HG02885 (cell line): ENCODE measurements at regions not wholly inside any gene's neighbourhood (a gene's known extent, or its start where the extent isn't known, plus 50 kb on each side); places are given as distances from the start of the nearest gene placed in this dataset.
"Not testable (repeated sequence)": the region's sequence is repeated elsewhere in the genome, so short reads cannot be mapped to it uniquely, and the experiment has no call there.

Experiments
- ATAC-seq: cut with Tn5 transposase; IDR thresholded peaks from one replicate; pipeline ENCODE4 v1.9.1; 2021; ENCODE audit warnings: mild to moderate bottlenecking; ENCODE audit not compliant: unreplicated experiment, poor library complexity

DNA sequence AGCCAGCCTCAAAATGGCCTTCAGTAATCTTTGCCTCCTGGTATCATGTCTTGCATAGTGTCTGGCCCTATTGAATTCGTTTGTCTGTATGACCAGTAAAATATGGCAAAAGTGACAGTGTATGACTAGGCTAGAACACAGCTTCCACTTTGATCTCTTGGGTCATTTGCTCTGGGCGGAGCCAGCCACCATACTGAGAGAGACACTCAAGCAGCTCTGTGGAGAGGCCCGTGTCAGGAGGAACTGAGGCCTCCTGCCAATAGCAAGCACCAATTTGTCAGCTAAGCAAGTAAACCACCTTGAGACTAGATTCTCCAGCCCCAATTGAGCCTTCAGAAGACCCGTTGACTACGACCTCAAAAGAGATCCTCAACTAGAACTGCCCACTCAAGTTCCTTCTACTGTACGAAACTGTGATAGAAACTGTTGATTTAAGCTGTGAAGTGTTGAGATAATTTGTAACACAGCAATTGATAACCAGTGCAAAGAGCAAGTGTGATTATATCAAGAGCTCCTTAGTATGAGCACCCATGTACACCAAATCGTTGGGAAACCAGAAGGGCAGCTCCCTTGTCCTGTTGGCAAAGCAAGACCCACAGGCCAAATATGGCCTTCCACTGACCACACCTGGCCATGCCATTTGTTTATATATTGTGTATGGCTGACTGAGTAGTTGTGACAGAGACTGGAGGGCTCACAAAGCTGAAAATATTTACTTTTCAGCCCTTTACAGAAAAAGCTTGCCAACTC lies 52.7 kb upstream of the SERBP1 start:
- no peak for ATAC-seq

DNA sequence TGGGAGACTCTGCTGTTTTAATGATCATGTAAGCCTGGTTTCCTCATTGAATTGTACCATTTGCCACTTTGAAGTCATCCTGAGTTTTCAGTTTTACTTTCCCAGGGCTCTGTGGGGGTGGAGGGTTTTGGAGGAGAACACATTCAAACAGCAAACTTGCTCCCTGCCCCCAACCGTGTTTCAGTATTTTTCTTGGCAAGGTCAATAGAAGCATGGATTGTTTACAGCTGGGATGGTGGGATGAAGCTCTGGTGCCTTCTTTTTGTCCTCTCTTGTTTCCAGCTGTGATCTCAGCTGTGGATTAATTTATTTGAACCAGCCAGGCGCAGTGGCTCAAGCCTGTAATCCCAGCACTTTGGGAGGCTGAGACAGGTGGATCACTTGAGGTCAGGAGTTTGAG lies 54.3 kb upstream of the SERBP1 start:
- no peak for ATAC-seq

DNA sequence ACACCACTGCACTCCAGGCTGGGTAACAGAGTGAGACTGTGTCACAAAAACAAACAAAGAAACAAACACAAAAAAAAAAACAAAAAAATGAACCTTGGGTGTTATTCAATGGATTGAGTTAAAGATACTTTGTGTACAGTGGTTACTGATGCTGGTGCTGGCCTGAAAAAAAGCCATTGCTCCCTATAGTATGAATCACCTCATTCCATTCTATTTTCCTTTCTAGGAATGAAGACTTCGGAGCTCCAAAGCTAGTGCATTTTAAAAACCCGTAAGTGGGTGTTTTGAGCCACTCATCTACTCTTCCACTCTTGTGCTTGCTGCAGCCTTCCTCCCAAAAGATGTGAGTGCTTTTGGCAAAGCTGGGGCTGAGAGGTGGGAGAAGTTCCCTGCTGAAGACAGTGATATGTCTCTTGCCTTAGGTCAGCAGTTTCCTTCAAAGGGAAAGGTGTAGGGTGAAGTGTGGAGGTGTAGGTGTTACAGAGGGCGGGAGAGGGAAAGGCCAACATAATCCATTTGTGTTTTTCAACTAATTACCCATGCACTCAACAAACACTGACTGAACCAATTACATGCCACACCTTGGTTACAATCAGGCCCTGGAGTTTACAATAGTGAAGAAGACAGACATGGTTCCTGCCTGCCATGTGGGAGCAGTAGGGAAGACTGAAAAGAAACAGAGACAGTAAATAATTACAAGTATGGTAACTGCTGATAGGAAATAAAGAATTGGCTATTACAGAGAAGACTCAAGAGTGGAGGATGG lies 55.0 kb upstream of the SERBP1 start:
- no peak for ATAC-seq

DNA sequence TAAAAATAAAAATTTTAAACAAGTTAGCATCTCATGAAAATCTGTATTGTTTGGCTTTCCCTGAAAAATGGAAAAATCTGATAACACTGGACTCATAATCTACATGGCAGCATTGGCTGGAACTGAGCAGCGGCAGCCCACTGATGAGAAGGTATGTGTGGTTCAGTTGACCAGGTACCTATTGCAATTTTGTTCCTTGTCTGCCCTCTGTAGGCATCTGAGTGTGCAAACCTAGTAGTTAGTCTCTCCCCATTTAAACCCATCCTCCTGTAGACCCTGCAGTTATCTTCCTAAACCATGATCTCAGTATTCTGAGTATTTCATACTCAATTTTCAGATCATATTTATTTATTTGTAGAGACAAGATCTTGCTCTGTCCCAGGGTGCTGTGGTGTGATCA lies 59.4 kb upstream of the SERBP1 start:
- ATAC-seq, result peak; percentile 78

DNA sequence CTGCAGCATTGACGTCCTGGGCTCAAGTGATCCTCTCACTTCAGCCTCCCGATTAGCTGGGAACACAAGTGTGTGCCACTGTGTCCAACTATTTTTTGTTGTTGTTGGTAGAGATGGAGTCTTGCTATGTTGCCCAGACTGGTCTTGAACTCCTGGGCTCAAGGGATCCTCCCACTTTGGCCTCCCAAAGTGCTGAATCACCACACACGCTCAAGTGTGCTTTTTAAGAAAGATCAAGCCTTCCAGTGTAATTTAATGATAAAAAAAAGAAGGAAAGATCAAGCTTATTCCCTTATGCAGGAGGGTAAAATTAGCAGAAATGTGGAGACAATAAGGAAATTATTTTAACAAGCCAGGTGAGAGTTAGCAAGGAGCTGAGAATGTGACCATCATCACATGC lies 61.1 kb upstream of the SERBP1 start:
- no peak for ATAC-seq

DNA sequence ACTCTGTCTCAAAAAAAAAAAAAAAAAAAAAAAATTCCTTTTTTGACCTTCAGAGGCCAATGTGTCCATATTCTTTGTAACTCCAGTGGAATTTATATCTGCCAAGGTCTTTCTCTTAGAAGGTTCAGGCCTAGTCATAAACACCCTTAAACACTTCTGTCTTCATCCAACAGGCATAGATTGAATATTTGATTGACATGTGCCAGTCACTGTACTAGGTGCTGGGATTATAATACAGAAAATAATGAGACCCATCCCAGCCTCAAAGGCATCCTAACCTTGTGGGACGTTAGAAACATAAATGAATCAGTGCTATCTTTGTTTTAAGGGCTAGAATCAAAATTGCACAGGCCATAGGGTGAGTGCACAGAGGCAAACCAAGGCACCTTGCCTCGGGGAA lies 62.9 kb upstream of the SERBP1 start:
- no peak for ATAC-seq

DNA sequence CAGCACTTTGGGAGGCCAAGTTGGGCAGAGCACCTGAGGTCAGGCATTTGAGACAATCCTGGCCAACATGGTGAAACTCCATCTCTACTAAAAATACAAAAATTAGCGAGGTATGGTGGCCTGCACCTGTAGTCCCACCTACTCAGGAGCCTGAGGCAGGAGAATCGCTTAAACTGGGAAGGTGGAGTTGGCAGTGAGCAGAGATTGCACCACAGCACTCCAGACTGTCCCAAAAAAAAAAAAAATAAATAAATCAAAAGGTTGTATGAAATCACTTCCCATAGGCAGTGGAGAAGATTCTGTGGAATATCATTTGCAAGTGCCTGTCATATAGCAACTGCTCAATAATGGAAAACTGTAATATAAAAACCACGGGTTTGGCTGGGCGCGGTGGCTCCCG lies 65.1 kb upstream of the SERBP1 start:
- no peak for ATAC-seq

DNA sequence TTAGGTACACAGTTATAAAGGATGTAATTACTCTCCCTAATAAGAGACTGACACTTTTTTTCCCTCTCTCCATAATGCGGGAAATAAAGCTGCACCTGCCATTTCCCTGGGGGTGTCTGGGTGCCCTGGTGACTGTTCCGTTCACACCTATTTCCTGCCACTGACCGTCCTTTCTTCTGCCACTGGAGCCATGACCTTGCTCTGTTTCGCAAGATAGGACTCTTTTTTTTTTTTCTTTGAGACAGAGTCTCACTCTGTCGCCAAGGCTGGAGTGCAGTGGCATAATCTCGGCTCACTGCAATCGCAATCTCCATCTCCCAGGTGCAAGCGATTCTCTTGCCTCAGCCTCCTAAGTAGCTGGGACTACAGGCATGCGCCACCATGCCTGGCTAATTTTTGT lies 66.1 kb upstream of the SERBP1 start:
- no peak for ATAC-seq

DNA sequence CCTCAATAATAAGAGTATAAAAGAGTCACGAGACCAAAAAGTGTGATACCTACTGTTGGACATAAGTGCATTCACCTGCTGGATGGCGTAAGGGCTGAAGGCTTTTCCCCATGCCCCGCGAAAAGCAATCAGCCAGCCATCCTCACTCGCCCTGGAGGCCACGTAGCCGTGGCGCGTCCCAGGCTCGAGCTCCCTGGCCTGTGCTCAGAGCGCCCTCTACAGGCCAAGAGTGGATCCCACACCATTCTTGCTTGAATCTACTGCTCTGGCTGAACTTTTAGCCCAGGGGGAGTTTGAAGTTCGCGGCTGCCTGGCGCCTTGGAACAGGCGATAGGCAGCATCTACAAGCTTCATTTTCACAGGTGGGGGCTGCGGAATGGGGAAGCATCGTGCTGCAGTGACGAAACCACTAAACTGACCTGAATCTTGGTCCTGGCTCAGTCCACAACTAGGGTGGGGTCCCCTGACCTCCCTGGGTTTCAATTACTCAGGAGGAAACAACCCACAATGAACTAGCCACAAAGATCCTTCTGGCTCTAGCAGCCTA lies 70.3 kb upstream of the SERBP1 start:
- ATAC-seq, result peak; percentile 99

DNA sequence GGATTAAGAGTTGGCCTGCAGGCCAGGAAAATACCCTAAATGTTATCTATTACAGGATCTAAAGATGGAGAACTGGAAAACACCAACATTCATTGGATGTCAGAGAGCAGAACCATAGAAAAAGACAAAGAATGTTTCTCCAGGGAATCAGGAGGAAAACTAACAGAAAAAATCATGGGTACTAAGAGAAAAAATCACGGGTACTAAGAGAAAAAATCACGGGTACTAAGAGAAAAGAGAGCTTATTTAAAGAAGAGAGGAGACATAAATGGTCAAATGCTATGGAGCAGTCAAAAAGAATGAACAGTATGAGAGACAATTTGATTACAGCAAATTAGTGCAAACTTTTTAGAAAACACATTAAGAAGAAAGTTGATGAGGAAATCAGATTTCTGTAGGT lies 73.8 kb upstream of the SERBP1 start:
- ATAC-seq, result no peak

DNA sequence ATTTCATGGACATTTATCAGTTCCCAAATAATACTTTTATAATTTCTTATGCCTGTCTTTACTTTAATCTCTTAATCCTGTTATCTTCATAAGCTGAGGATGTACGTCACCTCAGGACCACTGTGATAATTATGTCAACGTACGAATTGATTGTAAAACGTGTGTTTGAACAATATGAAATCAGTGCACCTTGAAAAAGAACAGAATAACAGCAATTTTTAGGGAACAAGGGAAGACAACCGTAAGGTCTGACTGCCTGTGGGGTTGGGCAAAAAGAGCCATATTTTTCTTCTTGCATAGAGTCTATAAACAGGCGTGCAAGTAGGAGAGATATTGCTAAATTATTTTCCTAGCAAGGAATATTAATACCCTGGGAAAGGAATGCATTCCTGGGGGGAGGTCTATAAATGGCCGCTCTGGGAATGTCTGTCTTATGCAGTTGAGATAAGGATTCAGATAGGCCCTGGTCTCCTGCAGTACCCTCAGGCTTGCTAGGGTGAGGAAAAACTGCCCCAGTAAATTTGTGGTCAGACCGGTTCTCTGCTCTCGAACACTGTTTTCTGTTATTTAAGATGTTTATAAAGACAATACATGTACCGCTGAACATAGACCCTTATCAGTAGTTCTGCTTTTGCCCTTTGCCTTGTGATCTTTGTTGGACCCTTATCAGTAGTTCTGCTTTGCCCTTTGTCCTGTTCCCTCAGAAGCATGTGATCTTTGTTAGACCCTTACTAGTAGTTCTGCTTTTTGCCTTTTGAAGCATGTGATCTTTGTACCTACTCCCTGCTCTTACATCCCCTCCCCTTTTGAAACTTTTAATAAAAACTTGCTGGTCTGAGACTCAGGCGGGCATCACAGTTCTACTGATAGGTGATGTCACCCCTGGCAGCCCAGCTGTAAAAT lies 83.4 kb upstream of the SERBP1 start:
- ATAC-seq, result not testable (repeated sequence)

DNA sequence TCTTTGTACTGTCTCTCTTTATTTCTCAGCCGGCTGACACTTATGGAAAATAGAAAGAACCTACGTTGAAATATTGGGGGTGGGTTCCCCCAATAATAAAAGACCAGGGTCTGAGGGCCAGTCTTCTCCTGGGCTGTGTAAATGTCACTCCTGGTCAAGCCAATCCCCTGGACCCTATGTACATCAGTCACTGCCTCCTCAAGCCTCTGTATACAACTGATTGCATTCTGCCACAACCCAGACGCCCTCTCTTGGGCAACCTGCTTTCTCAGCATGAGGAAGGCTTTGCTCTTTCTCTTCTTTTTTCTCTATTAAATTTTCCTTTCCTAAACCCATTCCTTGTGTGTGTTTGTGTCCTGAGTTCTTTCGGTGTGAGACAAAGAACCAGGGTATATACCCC lies 84.1 kb upstream of the SERBP1 start:
- ATAC-seq, result no peak

DNA sequence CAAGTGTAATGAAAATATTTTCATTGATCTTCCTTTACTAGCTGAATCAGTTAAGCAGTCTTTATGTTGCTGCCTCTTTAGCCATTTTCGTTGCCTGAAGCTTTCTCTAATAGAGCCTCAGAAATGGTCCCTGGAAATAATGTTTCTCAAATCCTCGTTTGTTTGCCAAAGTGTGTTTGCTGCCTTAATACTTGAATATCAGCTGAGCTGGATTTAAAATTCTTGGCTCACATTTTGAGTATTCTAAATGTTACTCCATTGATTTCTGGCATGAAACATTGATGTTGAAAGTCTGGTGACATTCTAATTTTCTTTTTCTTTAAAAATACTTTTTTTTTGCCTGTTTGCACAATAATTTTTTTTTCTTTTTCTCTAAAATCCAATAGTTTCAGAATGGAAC lies 84.6 kb upstream of the SERBP1 start:
- ATAC-seq, result no peak

DNA sequence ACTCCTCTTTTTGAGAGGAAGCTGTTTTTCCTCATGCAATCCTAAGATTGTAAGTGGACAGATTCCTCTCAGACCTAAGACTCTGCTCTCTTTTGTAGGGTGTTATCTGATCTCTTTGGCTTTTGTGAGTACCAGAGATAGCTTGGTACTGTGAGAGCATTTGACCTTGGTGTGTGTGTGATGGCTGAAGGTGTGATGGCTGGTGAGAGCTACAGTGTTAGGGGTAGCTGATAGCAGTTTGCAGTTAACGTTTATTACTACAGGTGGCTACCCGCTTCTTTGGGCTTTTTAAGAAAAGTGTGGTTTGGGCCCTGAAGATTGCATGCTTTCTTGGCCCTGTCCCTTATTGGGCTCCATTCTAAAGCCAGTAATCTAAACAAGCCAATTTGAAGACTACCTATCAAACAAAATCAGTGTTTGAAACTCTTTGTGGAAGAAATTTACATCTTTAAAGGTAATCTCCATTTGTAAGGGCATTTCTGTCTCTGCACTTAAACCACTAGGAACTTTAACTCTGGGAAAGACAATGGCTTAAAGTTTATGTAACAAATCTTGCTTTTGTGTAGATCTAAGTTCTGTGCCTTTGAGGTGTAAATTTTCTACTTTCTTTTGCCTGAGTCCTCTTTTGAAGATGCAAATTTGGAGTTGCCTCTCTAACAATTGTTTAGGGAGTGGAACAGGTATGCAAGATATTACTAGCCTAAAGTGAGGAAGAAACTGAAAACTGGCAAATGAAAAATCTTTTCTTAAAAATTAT lies 85.3 kb upstream of the SERBP1 start:
- no peak for ATAC-seq

DNA sequence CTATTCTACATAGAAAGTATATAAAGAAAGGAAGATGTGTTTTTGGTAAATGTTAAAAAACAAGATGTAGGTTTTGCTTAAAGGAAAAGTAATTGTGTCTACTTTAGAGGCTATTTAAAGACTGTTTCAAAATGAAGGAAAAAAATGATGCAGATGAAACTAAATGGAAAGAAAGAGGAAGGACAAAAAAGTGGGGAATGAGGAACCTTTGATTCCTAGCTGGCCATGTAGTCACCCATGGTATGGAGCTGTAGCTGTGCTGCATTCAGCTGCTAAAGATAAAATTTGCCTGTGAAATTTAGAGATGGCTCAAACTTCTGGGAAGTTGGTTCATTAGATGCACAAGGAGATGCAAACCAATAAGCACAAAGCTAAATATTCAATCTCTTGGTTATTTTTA lies 86.8 kb upstream of the SERBP1 start:
- ATAC-seq, result no peak

DNA sequence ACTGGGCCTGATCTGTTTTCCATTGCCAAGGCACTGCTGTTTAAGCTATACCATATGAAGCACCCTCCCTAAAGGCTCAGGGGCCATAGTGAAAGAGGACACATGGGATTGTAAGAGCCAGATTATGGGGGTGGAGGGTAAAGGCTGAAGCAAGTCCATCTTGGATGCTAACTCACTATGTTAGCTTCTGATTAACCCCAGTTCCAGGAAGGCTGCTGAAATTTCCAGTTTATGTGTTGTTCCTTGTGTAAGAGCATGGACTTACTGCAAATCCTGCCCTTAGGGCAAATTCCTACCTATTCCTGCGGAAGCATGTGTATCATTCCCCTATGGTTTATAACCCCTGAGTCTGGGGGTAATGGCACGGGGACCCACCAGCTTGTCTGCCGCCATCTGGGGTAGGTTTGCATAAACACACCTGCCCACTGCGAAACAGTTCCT lies 91.8 kb upstream of the SERBP1 start:
- no peak for ATAC-seq

DNA sequence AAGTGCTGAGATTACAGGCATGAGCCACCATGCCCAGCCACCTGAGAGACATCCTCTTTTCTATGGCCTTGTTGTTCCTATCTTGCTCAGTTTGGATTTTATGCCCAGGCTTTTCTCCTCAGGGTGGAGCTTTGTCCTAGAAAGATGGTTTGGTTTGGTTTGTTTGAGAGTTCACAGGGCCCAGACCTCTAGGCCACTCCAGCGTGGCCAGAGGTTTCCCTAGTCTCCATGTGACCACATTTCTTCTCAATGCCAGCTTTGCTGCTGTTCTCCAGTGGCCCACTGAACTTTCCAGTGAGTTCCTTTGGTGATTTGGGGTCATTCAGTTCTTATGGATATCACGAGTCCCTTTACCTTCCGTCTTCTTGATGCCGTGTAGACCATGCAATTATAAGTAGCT lies 92.6 kb upstream of the SERBP1 start:
- ATAC-seq, result no peak

DNA sequence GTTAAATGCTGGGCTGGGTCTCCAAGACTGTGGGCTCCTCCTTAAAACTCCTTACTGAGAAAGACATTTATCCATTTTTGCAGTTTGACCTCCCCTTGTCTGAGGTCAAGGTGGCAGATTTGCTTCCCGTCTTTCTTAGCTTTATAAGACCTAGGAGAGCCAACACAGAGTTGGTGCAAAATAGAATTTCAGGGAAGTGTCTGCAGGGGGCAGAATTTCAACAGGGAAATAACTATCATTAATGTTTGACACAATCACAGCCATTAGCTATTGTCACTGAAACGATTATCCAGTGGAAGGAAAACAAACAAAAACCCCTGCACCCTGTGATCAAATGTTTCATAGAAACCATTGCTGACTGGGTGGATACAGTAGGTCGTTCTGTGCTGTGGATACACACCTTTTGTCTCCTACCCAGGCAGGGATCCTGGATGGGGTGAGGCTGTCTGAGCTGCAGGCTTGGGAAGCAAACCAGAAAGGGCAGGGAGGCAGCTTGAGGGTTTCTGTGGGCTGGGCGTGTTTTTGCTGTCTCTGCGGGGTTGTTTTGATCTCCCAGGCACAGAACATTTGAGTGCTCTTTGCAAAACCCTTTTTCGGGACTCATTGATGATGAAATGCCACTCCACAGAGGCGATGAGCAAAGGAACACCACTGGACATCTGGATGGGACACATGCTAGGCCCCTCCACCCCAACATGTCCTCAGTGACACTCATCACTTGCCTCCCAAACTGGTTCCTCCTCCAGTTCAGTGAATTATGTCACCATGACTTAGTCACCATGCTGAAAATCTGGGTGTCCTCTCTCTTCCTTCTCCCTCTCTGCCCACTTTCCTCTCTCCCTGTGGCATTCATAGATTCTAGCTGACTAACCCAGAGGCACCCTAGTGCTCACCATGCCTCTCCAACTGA lies 94.2 kb upstream of the SERBP1 start:
- ATAC-seq, result no peak
